Body of pancreas (tissue), 4 donors: ENCODE measurements at regions not wholly inside any gene's neighbourhood (a gene's known extent, or its start where the extent isn't known, plus 50 kb on each side); places are given as distances from the start of the nearest gene placed in this dataset.

ENCODE experiments used
- CTCF ChIP-seq, 7 experiments: fragments of 450-650 bp in 4 of 7; fragments of 200-600 bp in 3 of 7; sonication (generic) in 3 of 7; IDR thresholded peaks; one replicate each; pipeline ENCODE4 v1.5.1; 2016 to 2019; ENCODE audit warnings: antibody characterized with exemption in 7 of 7
- POLR2A ChIP-seq, 3 donors: fragments of 450-650 bp; IDR thresholded peaks; one replicate each; pipeline ENCODE4 v1.6.1; 2016; ENCODE audit warnings: antibody characterized with exemption in 3 of 3, mild to moderate bottlenecking in 2 of 3

- TF ChIP-seq CTCF (IDR thresholded peaks at IDR 0.05) (no peak), POLR2A (IDR thresholded peaks at IDR 0.05) (no peak)
Observed at GRCh38 chr2:22596306-22596705, 788.7 kb upstream of the KLHL29 start.
